Ascending aorta (tissue), 2 donors: ENCODE measurements at regions not wholly inside any gene's neighbourhood (a gene's known extent, or its start where the extent isn't known, plus 50 kb on each side); places are given as distances from the start of the nearest gene placed in this dataset.

Experiments
- DNase-seq, 2 donors: peaks; one replicate each; pipeline ENCODE4 v3.0.0-alpha.2; 2019; ENCODE audit warnings: low spot score in 2 of 2
- H3K27ac ChIP-seq, 2 donors: fragments of 200-600 bp; sonication (generic); one replicate each; pipeline ENCODE4 v1.5.1; 2016 to 2017; ENCODE audit warnings: mild to moderate bottlenecking in 1 of 2
- H3K27me3 ChIP-seq: fragments of 200-600 bp; sonication (generic); one replicate; pipeline ENCODE4 v1.5.1; 2017
- H3K36me3 ChIP-seq, 2 donors: fragments of 200-600 bp; sonication (generic); one replicate each; pipeline ENCODE4 v1.5.1; 2016
- H3K4me1 ChIP-seq, 2 donors: fragments of 200-600 bp; sonication (generic); one replicate each; pipeline ENCODE4 v1.5.1; 2016 to 2017; ENCODE audit warnings: mild to moderate bottlenecking in 1 of 2
- H3K4me3 ChIP-seq, 2 donors: fragments of 200-600 bp; sonication (generic); one replicate each; pipeline ENCODE4 v1.5.1; 2016 to 2017; ENCODE audit warnings: mild to moderate bottlenecking in 1 of 2
- H3K9me3 ChIP-seq, 2 donors: fragments of 200-600 bp; sonication (generic); one replicate each; pipeline ENCODE4 v1.5.1; 2016
- CTCF ChIP-seq, 3 experiments: fragments of 200-600 bp in 2 of 3; fragments of 450-650 bp in 1 of 3; sonication (generic) in 2 of 3; IDR thresholded peaks; one replicate each; pipeline ENCODE4 v1.5.1; 2016 to 2019; ENCODE audit warnings: antibody characterized with exemption in 3 of 3, mild to moderate bottlenecking in 1 of 3, moderate library complexity in 1 of 3
- intact Hi-C: fragments of 100-400 bp; cut with DNase I; formaldehyde crosslinking; loops from one replicate; pipeline ENCODE4 v1.15.1; 2023

- no peaks in the 10 kb centered on the region for H3K4me1 ChIP-seq
- no peak for TF ChIP-seq CTCF (IDR thresholded peaks at IDR 0.05)
- intact Hi-C loops: no loop called here
- no peaks in the 10 kb centered on the region for H3K36me3 ChIP-seq
- no peak overlapping the region for H3K27ac ChIP-seq
- H3K4me3 ChIP-seq: no peak overlapping the region
- DNase-seq: no peak
- no peaks in the 10 kb centered on the region for H3K27me3 ChIP-seq
- H3K9me3 ChIP-seq: no peaks in the 10 kb centered on the region
These were observed 1021.0 kb downstream of the AACS start for GRCh38 chr12:126086242-126086641.

- Histone ChIP-seq H3K36me3 (no peaks in the 10 kb centered on the region), H3K9me3 (no peaks in the 10 kb centered on the region), H3K4me1 (no peaks in the 10 kb centered on the region), H3K27ac (no peak overlapping the region), H3K27me3 (no peaks in the 10 kb centered on the region), H3K4me3 (no peak overlapping the region)
- TF ChIP-seq CTCF (IDR thresholded peaks at IDR 0.05): no peak
- intact Hi-C loops: no loop called here
- DNase-seq: no peak
These were observed 1022.5 kb downstream of the AACS start for GRCh38 chr12:126087692-126088091.

- H3K4me3 ChIP-seq: no peak overlapping the region
- H3K36me3 ChIP-seq: no peaks in the 10 kb centered on the region
- no peaks in the 10 kb centered on the region for H3K27me3 ChIP-seq
- intact Hi-C loops: no loop called here
- no peak for TF ChIP-seq CTCF (IDR thresholded peaks at IDR 0.05)
- no peaks in the 10 kb centered on the region for H3K9me3 ChIP-seq
- no peaks in the 10 kb centered on the region for H3K4me1 ChIP-seq
- DNase-seq: no peak
- no peak overlapping the region for H3K27ac ChIP-seq
These were observed 1028.7 kb downstream of the AACS start for GRCh38 chr12:126093908-126094307.

- no peaks in the 10 kb centered on the region for H3K36me3 ChIP-seq
- no peak for TF ChIP-seq CTCF (IDR thresholded peaks at IDR 0.05)
- H3K27ac ChIP-seq: no peak overlapping the region
- H3K9me3 ChIP-seq: no peaks in the 10 kb centered on the region
- no peak overlapping the region for H3K4me3 ChIP-seq
- H3K27me3 ChIP-seq: no peaks in the 10 kb centered on the region
- no peaks in the 10 kb centered on the region for H3K4me1 ChIP-seq
- no peak for DNase-seq
- intact Hi-C loops: no loop called here
These were observed 1030.7 kb downstream of the AACS start for GRCh38 chr12:126095748-126096510.

- intact Hi-C loops: no loop called here
- Histone ChIP-seq H3K4me1 (no peaks in the 10 kb centered on the region), H3K4me3 (no peak overlapping the region), H3K9me3 (no peaks in the 10 kb centered on the region), H3K27ac (no peak overlapping the region), H3K36me3 (no peaks in the 10 kb centered on the region), H3K27me3 (no peaks in the 10 kb centered on the region)
- no peak for TF ChIP-seq CTCF (IDR thresholded peaks at IDR 0.05)
- no peak for DNase-seq
These were observed 1041.5 kb downstream of the AACS start for GRCh38 chr12:126106706-126107105.

- Histone ChIP-seq H3K4me1 (no peaks in the 10 kb centered on the region), H3K9me3 (no peaks in the 10 kb centered on the region), H3K27me3 (no peaks in the 10 kb centered on the region), H3K27ac (no peak overlapping the region), H3K36me3 (no peaks in the 10 kb centered on the region), H3K4me3 (no peak overlapping the region)
- DNase-seq: no peak
- no peak for TF ChIP-seq CTCF (IDR thresholded peaks at IDR 0.05)
- intact Hi-C loops: no loop called here
These were observed 1042.4 kb downstream of the AACS start for GRCh38 chr12:126107659-126108058.
